HEK293T (cell line): ENCODE measurements at regions not wholly inside any gene's neighbourhood (a gene's known extent, or its start where the extent isn't known, plus 50 kb on each side); places are given as distances from the start of the nearest gene placed in this dataset.

ENCODE experiments used
- CTCF ChIA-PET: fragments of 350-600 bp; formaldehyde crosslinking; extraction: SDS; loops from one replicate; lab custom pipeline; 2021; ENCODE audit warnings: antibody characterized with exemption, inconsistent platforms; lab: Yijun Ruan, JAX
- POLR2A ChIA-PET: fragments of 350-600 bp; formaldehyde crosslinking; extraction: SDS; loops from one replicate; lab custom pipeline; 2020; ENCODE audit warnings: antibody characterized with exemption, inconsistent platforms; lab: Yijun Ruan, JAX
- DNase-seq: peaks from one replicate; pipeline ENCODE4 v3.0.0; 2012; ENCODE audit warnings: mixed read lengths; ENCODE audit errors: extremely low spot score
- ARNT ChIP-seq: fragments of 450-650 bp; IDR thresholded peaks from 2 replicates; pipeline ENCODE4 v1.6.1; 2017; ENCODE audit warnings: mild to moderate bottlenecking
- BHLHE40 ChIP-seq: fragments of 450-650 bp; IDR thresholded peaks from 2 replicates; pipeline ENCODE4 v1.6.1; 2016; ENCODE audit warnings: mild to moderate bottlenecking, moderate library complexity, borderline replicate concordance
- CTBP1 ChIP-seq: fragments of 450-650 bp; IDR thresholded peaks from 2 replicates; pipeline ENCODE4 v1.6.1; 2016; ENCODE audit warnings: borderline replicate concordance
- ELF4 ChIP-seq: fragments of 450-650 bp; IDR thresholded peaks from 2 replicates; pipeline ENCODE4 v1.6.1; 2017; ENCODE audit warnings: antibody characterized with exemption
- FOXA1 ChIP-seq: fragments of 450-650 bp; IDR thresholded peaks from 2 replicates; pipeline ENCODE4 v1.6.1; 2016; ENCODE audit warnings: mild to moderate bottlenecking
- FOXK2 ChIP-seq: fragments of 450-650 bp; IDR thresholded peaks from 2 replicates; pipeline ENCODE4 v1.6.1; 2016; ENCODE audit warnings: mild to moderate bottlenecking
- FOXM1 ChIP-seq: fragments of 450-650 bp; IDR thresholded peaks from 2 replicates; pipeline ENCODE4 v1.6.1; 2017; ENCODE audit warnings: mild to moderate bottlenecking, borderline replicate concordance
- HDGF ChIP-seq: fragments of 450-650 bp; IDR thresholded peaks from 2 replicates; pipeline ENCODE4 v1.6.1; 2017; ENCODE audit warnings: antibody characterized with exemption, borderline replicate concordance
- L3MBTL2 ChIP-seq: fragments of 450-650 bp; conservative IDR thresholded peaks from 2 replicates; pipeline ENCODE4 v1.6.1; 2016; ENCODE audit warnings: mild to moderate bottlenecking
- LEF1 ChIP-seq: fragments of 450-650 bp; IDR thresholded peaks from 2 replicates; pipeline ENCODE4 v1.6.1; 2017; ENCODE audit warnings: mild to moderate bottlenecking, borderline replicate concordance
- NFRKB ChIP-seq: fragments of 450-650 bp; IDR thresholded peaks from 2 replicates; pipeline ENCODE4 v1.6.1; 2016; ENCODE audit warnings: mild to moderate bottlenecking, moderate library complexity
- SP1 ChIP-seq: fragments of 450-650 bp; IDR thresholded peaks from 2 replicates; pipeline ENCODE4 v1.6.1; 2017
- SUZ12 ChIP-seq: fragments of 450-650 bp; IDR thresholded peaks from 2 replicates; pipeline ENCODE4 v1.6.1; 2016; ENCODE audit warnings: mild to moderate bottlenecking
- TARDBP ChIP-seq: fragments of 450-650 bp; IDR thresholded peaks from 2 replicates; pipeline ENCODE4 v1.6.1; 2016
- ZNF384 ChIP-seq: fragments of 450-650 bp; IDR thresholded peaks from 2 replicates; pipeline ENCODE4 v1.6.1; 2016
- TF ChIP-seq, protein P1 (sequence below): fragments of 450-650 bp; IDR thresholded peaks from 2 replicates; pipeline ENCODE4 v1.6.1; 2016

DNA sequence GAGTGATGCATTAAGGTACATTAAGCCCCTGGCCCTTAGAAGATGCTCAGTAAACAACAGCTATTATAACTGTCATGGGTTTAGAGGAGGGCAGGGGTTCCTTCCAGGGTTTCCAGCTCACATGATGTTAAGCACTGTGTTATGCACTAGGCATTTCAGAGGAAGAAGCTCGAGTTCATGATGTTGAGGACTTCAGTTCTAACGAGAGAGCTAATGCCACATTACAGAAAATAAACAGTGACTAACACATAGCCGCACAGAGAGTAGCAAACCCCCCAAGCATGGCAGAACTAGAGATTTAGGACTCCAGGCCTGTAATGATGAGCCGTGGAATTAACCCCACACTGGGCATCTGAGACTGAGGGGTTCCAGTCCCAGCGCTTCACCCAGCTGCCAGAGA lies 105.2 kb downstream of the UNC5CL start:
- no peak for DNase-seq
- POLR2A ChIA-PET: interaction anchor here (1.0 kb wide), 1 partner anchor 94 kb away, joined by 3 read pairs; no protein-coding TSS in a partner anchor
- TF ChIP-seq BHLHE40 (no peak), SP1 (no peak), ZNF384 (no peak), NFRKB (no peak), FOXM1 (no peak)
- CTCF ChIA-PET: interaction anchor here (0.8 kb wide), 1 partner anchor 46 kb away, joined by 3 read pairs; no protein-coding TSS in a partner anchor

DNA sequence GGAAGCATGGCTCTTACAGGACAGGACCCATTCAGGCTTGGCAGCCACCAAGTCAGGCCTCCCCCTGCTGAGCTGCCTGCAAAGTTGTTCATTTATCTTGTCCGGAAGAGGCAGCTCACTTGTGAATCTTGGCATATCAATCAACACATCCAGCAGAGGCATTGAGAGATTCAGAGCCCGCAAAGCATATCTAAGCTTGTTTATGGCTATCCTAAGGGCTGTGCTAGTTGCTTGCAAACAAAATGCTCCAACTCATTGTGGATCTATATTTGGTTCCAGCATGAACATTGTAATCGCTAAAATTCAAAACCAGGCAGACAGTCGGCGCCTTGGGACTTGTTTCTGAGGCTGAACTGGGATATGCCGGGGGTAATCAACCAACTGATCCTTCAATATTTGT lies 106.1 kb downstream of the UNC5CL start:
- no peak for DNase-seq
- TF ChIP-seq, protein P1, sequence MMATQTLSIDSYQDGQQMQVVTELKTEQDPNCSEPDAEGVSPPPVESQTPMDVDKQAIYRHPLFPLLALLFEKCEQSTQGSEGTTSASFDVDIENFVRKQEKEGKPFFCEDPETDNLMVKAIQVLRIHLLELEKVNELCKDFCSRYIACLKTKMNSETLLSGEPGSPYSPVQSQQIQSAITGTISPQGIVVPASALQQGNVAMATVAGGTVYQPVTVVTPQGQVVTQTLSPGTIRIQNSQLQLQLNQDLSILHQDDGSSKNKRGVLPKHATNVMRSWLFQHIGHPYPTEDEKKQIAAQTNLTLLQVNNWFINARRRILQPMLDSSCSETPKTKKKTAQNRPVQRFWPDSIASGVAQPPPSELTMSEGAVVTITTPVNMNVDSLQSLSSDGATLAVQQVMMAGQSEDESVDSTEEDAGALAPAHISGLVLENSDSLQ: no peak
- TF ChIP-seq ARNT (no peak), ZNF384 (no peak), FOXM1 (no peak), NFRKB (no peak), LEF1 (no peak), CTBP1 (no peak), HDGF (no peak), TARDBP (no peak), ELF4 (no peak), SUZ12 (no peak), BHLHE40 (no peak), L3MBTL2 (no peak), FOXA1 (no peak), FOXK2 (no peak), SP1 (no peak)
- ChIA-PET CTCF (no interaction called here), POLR2A (no interaction called here)

DNA sequence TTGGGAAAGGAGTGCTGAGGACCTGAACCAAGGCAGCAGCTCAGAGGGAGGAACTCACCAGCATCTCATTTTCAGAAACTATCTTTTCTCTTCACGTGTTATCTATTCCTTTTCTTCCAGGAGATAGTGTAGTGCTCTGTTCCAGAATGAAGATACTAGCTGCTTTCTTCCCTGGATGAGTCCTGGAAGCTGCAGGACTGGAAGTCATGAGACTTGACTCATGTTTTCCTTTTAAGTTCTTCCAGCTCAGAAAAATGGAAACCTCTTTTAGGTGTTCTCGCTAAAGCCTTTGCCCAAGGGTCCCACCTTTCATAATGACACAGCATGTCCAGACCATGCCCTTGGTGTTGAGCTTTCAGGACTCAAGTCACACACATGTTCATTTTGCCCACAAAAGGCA lies 106.7 kb downstream of the UNC5CL start:
- CTCF ChIA-PET: no interaction called here
- TF ChIP-seq SUZ12 (no peak), ARNT (no peak), SP1 (no peak), HDGF (no peak), ZNF384 (no peak), FOXM1 (no peak), FOXK2 (no peak), ELF4 (no peak), FOXA1 (no peak), NFRKB (no peak), CTBP1 (no peak), TARDBP (no peak), LEF1 (no peak), BHLHE40 (no peak), L3MBTL2 (no peak)
- no peak for DNase-seq
- POLR2A ChIA-PET: no interaction called here

DNA sequence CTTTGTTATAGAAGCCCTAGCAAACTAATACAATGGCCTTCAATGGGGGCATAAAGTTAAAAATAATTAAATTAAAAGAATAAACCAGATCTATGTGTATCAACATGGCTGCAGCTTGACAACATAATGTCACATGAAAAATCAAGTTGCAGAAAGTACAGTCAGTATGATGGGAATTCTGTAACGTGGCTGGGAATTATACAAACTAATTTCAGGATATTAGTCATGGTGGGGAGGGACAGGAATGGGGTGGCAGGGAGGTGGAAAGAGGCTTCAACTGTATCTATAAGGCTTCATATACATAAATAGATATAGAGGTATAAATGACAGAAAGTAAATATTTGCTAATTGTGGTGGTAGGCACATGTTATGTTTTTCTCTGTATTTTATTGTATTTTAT lies 107.1 kb downstream of the UNC5CL start:
- CTCF ChIA-PET: no interaction called here

DNA sequence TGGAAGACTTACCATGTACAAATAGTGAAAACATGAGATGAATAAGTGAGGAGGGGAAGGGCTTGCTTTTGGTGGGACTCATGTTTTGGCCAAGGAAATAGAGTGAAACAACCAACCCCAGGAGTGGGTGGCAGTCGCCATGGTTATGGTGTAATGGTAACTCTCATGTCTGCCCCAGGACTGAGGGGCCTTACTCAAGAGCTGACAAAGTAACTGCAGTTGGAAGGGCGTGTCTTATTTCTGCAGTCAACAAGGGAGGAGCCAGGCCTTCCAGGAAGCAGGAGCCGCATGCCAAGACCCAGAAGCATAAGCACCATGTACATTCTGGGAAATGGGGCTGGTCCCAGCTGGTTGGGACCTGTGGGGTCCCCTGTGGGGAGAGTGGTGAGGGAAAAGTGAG lies 108.5 kb downstream of the UNC5CL start:
- no peak for DNase-seq
- TF ChIP-seq HDGF (no peak), FOXK2 (no peak), CTBP1 (no peak), BHLHE40 (no peak), LEF1 (no peak), SUZ12 (no peak), ELF4 (no peak), ARNT (no peak), SP1 (no peak), TARDBP (no peak), FOXM1 (no peak), FOXA1 (no peak), L3MBTL2 (no peak), ZNF384 (no peak), NFRKB (no peak)
- TF ChIP-seq, protein P1: no peak
- ChIA-PET CTCF (no interaction called here), POLR2A (no interaction called here)

More for the DNA sequence above, 107.1 kb downstream of the UNC5CL start:
- POLR2A ChIA-PET: no interaction called here
- DNase-seq: no peak
- TF ChIP-seq BHLHE40 (no peak), FOXK2 (no peak), NFRKB (no peak), ELF4 (no peak), SP1 (no peak), HDGF (no peak), ARNT (no peak), LEF1 (no peak), TARDBP (no peak), L3MBTL2 (no peak), CTBP1 (no peak), FOXM1 (no peak)
- TF ChIP-seq, protein P1: no peak

DNA sequence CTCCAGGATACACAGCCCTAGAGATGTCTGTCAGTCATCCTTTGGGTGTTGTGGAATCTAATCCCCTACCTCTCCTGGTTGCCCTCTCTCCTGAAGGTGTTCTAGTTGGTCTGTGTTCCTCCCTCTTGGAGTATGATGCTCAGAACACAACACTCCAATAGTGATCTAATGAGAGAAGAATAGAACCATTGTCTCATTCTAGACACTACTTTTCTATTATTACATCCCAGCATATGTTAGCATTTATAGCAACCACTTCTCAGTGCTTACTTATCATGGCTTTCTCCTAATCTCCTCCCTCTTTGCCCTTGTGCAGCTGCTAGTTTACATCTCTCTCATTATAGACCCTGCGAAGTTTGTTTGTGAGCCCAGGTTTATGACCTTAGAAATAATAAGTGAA lies 109.0 kb downstream of the UNC5CL start:
- CTCF ChIA-PET: no interaction called here
- POLR2A ChIA-PET: no interaction called here
- no peak for DNase-seq
- TF ChIP-seq, protein P1: no peak
- TF ChIP-seq TARDBP (no peak), L3MBTL2 (no peak), FOXM1 (no peak), HDGF (no peak), ELF4 (no peak), SUZ12 (no peak), SP1 (no peak), NFRKB (no peak), CTBP1 (no peak), ZNF384 (no peak), FOXA1 (no peak), ARNT (no peak), FOXK2 (no peak), LEF1 (no peak), BHLHE40 (no peak)
